Esophagus mucosa (tissue), 1 donor: ENCODE measurements at regions not wholly inside any gene's neighbourhood (a gene's known extent, or its start where the extent isn't known, plus 50 kb on each side); places are given as distances from the start of the nearest gene placed in this dataset.

Source experiments
- ATAC-seq: fragments of 200-7000 bp; cut with Tn5 transposase; one replicate; pipeline ENCODE4 v1.9.1; 2020
- donor health status: DM: yes; HTN: yes; CAD: no.

DNA sequence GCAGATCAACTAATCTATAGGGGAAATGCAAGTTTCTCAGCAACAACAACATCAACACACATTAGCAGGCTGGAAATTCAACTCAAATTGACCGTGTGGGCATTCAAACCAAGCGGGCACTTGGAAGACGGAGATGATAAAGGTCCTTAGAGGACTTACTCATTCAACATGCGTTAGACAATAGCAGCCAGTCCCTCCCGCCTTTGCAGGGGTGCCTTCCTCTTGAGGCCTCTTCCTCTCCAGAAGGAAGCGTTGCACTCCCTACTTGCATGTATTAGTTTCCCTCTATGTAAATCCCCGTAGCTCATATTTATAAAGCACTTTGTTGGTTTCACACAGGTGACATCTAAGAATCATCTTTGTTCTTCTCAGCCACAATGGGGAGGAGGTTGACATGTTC, 300.8 kb upstream of the STXBP5 start:
- ATAC-seq = no peak

DNA sequence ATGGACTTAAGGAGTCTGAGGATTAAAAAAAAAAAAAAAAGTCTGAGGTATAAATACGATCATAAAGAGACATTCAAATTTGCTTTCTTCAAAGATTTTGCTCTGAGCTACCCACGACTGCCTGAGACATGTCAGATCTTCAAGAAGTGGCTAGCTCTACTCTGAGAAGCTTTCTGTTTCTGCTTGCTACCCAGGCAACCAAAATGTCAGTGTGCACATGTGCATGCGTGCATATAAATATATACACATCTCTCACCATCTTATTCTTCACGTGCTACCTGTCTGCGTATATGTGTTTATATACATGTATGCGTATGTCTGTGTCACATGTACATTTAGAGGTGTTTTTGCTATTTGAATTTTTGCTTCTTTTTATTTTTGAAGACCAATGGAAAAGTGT, 299.6 kb upstream of the STXBP5 start:
- ATAC-seq = no peak

DNA sequence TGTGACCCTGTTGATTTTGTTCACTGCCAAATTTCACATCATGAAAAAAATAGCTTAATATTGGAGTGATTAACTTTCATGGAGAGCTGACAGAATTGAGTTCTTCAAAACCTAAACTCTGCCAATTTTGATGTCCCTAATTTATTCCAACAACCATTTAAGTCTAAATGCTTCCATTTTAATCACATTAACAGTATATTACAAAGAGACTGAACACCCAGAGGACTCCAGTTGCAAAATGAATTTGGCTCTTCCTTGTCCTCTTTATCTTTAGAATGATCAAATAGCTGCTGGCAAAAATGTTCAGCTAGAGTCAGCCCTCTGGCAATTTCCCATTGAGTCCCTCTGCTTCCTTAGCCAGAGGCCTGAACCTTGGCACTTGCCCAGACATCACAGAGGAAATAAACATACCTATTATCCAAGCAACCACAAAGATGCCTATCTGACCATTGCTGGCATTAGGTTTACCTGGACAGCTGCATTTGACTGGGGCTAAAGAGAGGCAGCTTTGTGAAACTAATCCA, 299.0 kb upstream of the STXBP5 start:
- no peak for ATAC-seq

DNA sequence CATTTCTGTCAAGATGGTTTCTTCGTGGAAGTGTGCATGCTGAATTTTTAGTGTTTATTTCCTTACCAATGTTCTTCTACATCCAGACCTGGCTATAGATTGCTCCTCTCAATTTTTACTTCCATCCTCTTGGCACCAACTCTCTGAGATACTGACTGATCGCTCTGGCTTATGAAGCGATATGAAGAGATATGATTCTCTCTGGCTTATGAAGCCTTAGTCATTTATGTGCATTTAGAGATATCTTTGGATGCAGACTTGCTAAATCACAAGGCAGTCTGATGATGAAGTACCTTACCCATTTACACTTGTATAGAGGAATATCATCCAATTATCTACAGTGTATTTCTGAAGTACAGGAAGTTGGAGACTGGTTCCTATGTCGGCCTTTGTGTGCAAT, 295.4 kb upstream of the STXBP5 start:
- no peak for ATAC-seq

GRCh38 chr6:146909376-146909775, 294.8 kb upstream of the STXBP5 start:
- ATAC-seq = no peak

- ATAC-seq = no peak
These were observed 294.3 kb upstream of the STXBP5 start for GRCh38 chr6:146909886-146910285.

DNA sequence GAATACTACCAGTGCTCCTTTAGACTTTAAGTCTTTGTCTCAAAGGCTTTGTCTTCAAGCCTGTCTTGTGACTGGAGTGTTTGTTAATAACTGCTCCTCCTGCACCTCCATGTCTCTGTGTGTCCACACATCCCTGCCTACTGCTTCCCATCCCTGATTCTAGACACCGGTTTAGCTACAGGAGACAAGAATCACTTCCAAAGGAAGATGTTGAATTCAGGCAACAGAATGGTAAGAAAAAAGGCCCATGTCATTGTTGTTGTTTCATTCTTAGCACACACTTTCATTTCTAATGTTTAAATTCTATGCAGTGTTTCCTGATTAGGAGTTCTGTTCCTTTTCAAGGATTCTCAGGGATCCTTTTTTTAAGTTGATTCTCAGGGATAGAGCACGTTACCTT, 293.6 kb upstream of the STXBP5 start:
- peak; percentile 30 for ATAC-seq

DNA sequence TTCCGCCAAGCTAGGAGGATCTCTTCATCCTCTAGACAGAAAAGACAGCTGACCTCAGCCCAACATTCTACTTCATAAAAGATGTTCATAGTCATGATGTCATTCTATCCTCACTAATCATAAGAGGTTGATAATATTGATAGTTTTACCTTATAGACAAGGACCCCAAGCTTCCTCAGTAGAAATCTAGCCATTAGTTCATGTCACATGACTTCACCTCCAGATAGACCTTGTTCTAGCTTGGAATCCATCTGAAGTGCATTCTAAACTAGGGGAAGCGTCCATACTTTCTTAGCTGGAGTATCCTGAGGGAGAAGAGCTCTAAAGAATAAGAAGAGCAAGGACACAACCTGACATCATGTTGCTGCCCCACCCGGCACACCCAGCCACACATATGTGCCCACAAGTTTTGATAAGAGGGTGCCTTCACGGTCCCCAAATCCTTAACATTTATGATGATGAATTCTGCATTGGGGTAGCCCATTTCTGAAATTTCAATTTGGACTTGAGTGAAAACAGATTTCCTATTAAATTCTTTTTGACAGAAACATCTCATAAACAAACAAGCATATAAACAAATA, 292.5 kb upstream of the STXBP5 start:
- no peak for ATAC-seq

- no peak for ATAC-seq
These were observed 291.2 kb upstream of the STXBP5 start for GRCh38 chr6:146912730-146913685.

DNA sequence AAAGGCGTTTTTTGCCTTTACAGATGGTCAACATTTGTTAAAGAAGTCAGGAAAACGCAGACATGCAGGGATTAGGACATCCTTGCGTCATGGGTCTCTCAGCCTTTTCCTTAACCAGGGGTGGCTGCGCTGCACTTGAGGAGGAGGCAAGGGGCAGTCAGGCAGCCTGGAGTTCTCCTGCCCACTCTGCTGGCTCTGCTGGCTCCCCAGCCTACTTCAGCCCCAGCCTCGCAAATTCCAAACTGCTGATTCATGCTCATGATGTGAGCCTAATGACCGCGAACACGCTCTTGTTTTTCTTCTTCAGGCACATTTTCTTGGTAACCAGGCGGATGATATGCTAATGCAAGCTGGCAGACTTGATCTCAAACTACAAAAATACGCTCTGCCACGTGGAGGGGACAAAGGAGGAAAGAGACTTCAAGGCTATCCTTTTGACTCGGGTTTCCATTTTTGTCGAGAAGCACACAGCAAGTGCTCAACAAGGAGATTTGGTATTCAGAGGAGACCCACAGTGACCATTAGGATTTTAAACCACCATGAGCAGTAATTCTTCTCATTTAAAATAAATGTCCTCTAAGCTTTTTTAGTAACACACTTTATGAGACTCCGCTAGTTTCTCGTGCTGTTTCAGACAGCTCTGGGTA, 290.3 kb upstream of the STXBP5 start:
- peak; percentile 81 for ATAC-seq

DNA sequence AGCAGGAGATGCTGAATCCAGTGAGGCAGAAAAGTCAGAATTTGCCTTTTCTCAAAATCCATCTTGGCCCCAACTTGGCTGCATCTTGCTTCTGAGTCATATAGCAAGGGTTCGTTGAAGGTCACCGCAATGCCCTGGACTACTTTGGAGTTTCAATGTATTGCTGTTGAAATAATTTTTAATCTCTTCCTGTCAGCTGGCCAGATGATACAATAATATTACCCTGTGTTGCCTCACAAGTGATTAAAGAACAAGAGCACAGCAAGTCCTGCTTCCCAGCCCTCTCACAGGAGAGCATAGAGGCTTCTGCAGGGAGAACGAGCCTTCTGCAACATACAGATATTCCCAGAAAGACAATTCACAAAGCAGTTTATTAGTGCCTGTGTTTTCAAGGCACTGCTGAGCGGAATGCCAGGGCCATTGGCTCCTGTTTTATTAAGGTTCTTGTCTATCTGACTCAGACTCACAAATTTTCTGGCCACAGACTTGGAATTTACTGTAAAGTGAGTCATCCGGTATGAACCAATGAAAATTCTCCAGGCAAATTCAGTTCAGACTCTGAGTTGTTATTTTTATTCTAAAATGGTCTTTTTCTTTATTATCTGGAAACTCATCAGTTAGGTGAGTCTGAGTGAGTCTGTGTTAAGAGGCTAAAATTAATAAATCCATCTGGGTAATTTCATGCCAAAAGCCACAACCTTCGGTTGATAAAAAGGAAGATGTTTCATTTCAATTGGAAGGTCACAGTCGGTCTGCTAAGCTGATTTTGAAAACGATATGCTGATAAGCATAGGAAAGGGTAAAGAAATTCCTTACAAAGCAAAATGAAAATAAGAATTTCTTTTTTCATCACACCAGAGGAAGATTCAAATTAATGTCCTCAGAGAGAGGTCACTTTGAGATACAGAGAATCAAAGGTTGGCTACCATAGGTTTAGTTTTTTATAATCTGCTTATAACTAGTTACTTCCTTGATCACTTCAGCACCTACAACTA, 289.4 kb upstream of the STXBP5 start:
- peak; percentile 86 for ATAC-seq

DNA sequence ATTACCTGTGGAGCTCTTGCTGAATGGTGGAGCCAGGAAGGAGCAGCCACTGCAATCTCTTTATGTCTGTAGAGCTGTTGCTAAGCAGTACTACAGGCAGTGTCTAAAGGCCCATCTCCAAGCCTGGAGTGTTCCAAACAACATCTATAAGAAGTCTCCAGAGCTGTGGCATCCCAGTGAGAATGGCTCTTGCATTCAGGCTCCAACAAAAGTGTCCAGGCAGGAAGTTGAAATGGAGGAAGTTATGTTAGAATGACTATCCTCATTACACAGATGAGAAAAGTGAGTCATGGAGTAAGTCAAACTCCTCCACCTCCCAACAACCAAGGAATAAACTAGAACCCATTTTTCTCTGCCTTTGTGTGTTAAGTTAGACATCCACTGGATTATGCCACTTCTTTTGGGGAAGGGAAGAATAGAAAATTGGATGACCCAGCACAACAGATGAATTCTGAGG, 288.5 kb upstream of the STXBP5 start:
- peak; percentile 55 for ATAC-seq

GRCh38 chr6:146916435-146917025, 287.7 kb upstream of the STXBP5 start:
- no peak for ATAC-seq

- no peak for ATAC-seq
These were observed 287.0 kb upstream of the STXBP5 start for GRCh38 chr6:146917182-146917581.

- ATAC-seq = no peak
These were observed 286.2 kb upstream of the STXBP5 start for GRCh38 chr6:146917979-146918378.

DNA sequence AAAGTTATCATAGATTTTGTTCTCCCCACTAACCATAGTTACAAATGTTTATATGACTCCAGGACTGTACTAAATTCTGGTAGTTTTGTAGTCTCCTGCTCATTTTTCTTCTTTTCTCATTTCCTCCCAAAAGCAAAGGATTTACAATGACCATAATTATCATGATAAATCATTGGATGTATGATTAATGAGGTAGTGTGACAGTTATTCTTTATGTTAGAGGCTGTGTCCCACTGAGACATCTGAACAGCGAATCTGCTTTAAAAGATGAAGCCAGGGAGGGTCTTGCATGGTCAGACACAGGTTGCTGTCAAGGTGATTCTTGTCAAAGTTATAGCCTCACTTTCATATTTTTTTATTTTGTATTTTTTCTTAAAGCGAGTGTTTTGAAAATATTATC, 285.2 kb upstream of the STXBP5 start:
- no peak for ATAC-seq

DNA sequence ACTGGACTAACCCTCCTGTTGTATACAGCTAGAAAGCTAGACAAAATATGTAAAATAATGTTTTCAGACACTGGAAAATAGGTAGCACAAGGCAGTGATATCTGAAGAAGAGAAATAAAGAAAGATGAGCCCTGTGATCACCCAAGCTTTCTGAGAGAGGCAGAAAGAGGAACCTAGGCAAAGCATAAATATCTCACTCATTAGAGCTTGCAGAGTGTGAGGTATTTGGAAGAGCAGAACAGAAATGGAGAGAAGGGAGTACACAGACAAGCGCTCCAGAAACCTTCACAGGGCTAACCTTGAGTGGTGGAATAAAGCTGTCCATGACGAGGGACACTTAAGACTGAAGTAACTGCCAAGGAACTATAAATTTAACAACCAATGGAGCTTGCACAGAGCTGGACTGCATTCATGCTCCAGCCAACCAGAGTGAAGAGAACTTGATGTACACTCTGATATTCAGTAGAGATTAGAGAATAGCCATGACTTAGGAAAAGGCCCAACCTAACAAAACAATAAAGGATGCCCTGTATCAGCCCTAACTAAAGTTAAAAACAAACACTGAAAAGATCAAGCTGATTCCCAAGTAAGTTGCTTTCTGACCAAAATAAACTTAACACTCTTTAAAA, 280.9 kb upstream of the STXBP5 start:
- no peak for ATAC-seq

DNA sequence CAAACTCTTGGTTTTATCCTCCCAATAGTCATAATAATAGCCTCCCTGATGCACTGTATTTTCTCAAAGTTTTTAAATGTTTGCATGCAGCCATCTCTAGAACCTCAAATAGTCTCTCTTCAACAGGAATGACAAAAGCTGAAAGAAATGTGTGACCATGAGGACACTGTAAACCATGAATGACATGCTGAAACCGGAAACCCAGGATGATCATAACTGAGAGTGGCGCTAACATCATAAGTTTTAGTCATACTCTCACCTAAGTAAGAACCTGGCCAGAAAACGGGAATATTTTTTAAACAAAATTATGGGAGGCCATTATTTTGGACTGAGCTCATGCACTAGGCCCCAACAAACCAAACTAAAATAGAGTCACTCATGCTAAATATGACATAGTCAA, 278.4 kb upstream of the STXBP5 start:
- no peak for ATAC-seq

DNA sequence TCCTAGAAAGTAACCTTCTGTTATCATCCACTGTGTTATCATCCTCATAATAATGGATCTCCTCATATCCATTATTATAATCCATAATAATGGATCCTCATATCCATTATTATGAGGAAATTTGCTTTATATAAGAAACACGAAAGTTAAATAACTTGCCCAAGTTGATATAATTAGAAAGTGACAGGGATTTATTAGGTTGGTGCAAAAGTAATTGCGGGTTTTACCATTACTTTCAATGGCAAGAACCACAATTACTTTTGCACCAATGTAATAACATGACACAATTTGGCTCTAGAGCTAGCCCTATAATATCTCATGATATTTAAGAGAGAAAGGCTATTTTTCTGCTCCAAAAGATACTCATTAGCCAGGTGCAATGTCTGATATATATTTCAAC, 275.7 kb upstream of the STXBP5 start:
- no peak for ATAC-seq

DNA sequence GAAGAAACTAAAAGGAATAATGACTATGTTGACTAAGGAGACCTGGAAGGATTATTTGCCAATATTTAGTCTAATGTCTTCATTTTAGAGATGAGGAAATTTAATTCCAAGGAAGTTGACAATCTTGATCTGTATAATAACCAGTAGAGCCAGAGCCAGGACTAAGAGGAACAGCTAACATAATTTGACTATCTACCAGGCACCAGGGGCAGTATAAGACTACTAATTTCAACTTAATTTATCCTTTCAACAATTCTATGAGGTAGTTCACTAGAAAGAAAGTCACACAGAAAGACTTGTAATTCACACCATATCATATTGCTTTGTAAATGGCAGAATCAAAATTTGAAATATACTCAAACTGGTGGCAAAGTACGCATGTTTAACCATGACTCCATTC, 273.0 kb upstream of the STXBP5 start:
- ATAC-seq = no peak

DNA sequence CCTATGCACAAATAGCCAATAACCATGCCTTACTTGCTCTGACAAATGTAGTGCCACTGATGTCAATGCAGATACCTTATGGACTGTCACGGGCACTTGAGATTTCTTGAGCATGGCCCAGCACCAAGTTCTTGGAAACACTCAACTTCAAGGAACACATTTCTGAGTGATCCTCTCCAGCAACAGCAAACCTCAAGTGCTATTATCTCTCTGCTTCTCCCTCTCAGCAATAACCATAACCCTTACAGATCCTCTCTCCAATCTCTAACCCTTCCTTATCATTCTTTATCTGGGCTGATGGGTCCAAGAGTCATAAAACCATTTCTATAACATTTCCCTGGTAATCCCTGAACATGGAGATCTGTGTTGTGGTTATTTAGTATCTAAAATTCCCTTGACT, 266.9 kb upstream of the STXBP5 start:
- ATAC-seq = no peak
